ENCODE measurements at regions not wholly inside any gene's neighbourhood (a gene's known extent, or its start where the extent isn't known, plus 50 kb on each side); places are given as distances from the start of the nearest gene placed in this dataset.

- no peaks in the 10 kb centered on the region for H3K36me3 ChIP-seq (ENCODE audit: control insufficient read depth in 2 of 2, insufficient read depth in 1 of 2, low read length in 2 of 2)
- no peak overlapping the region for H3K27ac ChIP-seq (ENCODE audit: extremely low read depth, low read depth, low read length)
- H3K4me1 ChIP-seq (ENCODE audit: control insufficient read depth, insufficient read depth, low read length): no peaks in the 10 kb centered on the region
- no peaks in the 10 kb centered on the region for H3K9me3 ChIP-seq (ENCODE audit: control insufficient read depth, insufficient read depth, low read depth, low read length)
- ChIA-PET CTCF (no interaction called here), POLR2A (no interaction called here)
- no peak overlapping the region for H3K4me3 ChIP-seq (ENCODE audit: low read depth, low read length)
- no peak for TF ChIP-seq ZNF350 (tag by site-specific recombination; IDR thresholded peaks at IDR 0.05)
- TF ChIP-seq BCL11B (tag by site-specific recombination; IDR thresholded peaks at IDR 0.05; ENCODE audit: low read depth): no peak
- TF ChIP-seq ZNF274 (IDR thresholded peaks at IDR 0.05; ENCODE audit: low read length): no peak
- no peak for TF ChIP-seq ZNF274 (tag by site-specific recombination; IDR thresholded peaks at IDR 0.05; ENCODE audit: borderline replicate concordance)
- TF ChIP-seq ZNF280D (tag by site-specific recombination; IDR thresholded peaks at IDR 0.05): no peak
- no peak for TF ChIP-seq ZEB2 (tag by site-specific recombination; IDR thresholded peaks at IDR 0.05)
- TF ChIP-seq ZNF626 (tag by site-specific recombination; IDR thresholded peaks at IDR 0.05): no peak
- no peak for TF ChIP-seq PRDM6 (tag by site-specific recombination; IDR thresholded peaks at IDR 0.05)
These were observed 490.1 kb upstream of the ZNF385D start for GRCh38 chr3:22241110-22241509.

GRCh38 chr3:22244761-22245521 is 493.9 kb upstream of the ZNF385D start:
- POLR2A ChIA-PET: no interaction called here
- CTCF ChIA-PET: no interaction called here
- no peak overlapping the region for H3K4me3 ChIP-seq (ENCODE audit: low read depth, low read length)

GRCh38 chr3:22245811-22246583 is 495.0 kb upstream of the ZNF385D start:
- ChIA-PET CTCF (no interaction called here), POLR2A (no interaction called here)
- TF ChIP-seq ZNF248 (tag by site-specific recombination; IDR thresholded peaks at IDR 0.05) (no peak), SALL2 (tag by site-specific recombination; IDR thresholded peaks at IDR 0.05; ENCODE audit: borderline replicate concordance) (no peak), ZNF140 (tag by site-specific recombination; IDR thresholded peaks at IDR 0.05) (no peak), KLF16 (tag by site-specific recombination; IDR thresholded peaks at IDR 0.05) (no peak), ZNF37A (tag by site-specific recombination; IDR thresholded peaks at IDR 0.05) (no peak), PRDM10 (tag by site-specific recombination; IDR thresholded peaks at IDR 0.05) (no peak), ZNF529 (tag by site-specific recombination; IDR thresholded peaks at IDR 0.05; ENCODE audit: insufficient replicate concordance) (no peak), ZFHX2 (tag by site-specific recombination; conservative IDR thresholded peaks at IDR 0.05) (no peak), ZNF311 (tag by site-specific recombination; IDR thresholded peaks at IDR 0.05; ENCODE audit: borderline replicate concordance) (no peak), ZNF510 (tag by site-specific recombination; IDR thresholded peaks at IDR 0.05; ENCODE audit: insufficient replicate concordance) (no peak), ZNF398 (tag by site-specific recombination; IDR thresholded peaks at IDR 0.05) (no peak)

More at GRCh38 chr3:22244761-22245521, 493.9 kb upstream of the ZNF385D start:
- no peak overlapping the region for H3K27ac ChIP-seq (ENCODE audit: extremely low read depth, low read depth, low read length)
- H3K36me3 ChIP-seq (ENCODE audit: control insufficient read depth in 2 of 2, insufficient read depth in 1 of 2, low read length in 2 of 2): no peaks in the 10 kb centered on the region
- H3K4me1 ChIP-seq (ENCODE audit: control insufficient read depth, insufficient read depth, low read length): no peaks in the 10 kb centered on the region
- no peak for TF ChIP-seq ZNF670 (tag by site-specific recombination; IDR thresholded peaks at IDR 0.05; ENCODE audit: low read depth)
- H3K9me3 ChIP-seq (ENCODE audit: control insufficient read depth, insufficient read depth, low read depth, low read length): no peaks in the 10 kb centered on the region

More at GRCh38 chr3:22245811-22246583, 495.0 kb upstream of the ZNF385D start:
- no peak overlapping the region for H3K4me3 ChIP-seq (ENCODE audit: low read depth, low read length)
- no peaks in the 10 kb centered on the region for H3K9me3 ChIP-seq (ENCODE audit: control insufficient read depth, insufficient read depth, low read depth, low read length)
- no peaks in the 10 kb centered on the region for H3K4me1 ChIP-seq (ENCODE audit: control insufficient read depth, insufficient read depth, low read length)
- no peaks in the 10 kb centered on the region for H3K36me3 ChIP-seq (ENCODE audit: control insufficient read depth in 2 of 2, insufficient read depth in 1 of 2, low read length in 2 of 2)
- H3K27ac ChIP-seq (ENCODE audit: extremely low read depth, low read depth, low read length): no peak overlapping the region

Measured in HEK293 (cell line).